GM12875 (cell line): ENCODE measurements at regions not wholly inside any gene's neighbourhood (a gene's known extent, or its start where the extent isn't known, plus 50 kb on each side); places are given as distances from the start of the nearest gene placed in this dataset.
A peak's percentile ranks its signal among the peaks of the same experiment; 100 is the strongest.

Experiments used
- H3K4me3 ChIP-seq: one replicate; pipeline ENCODE4 v1.5.1; 2011; ENCODE audit warnings: low read depth, low read length, control low read depth
- CTCF ChIP-seq: IDR thresholded peaks from 2 replicates; pipeline ENCODE4 v1.5.1; 2011; ENCODE audit warnings: low read depth, mild to moderate bottlenecking, control low read depth, inconsistent platforms, low read length, moderate library complexity, borderline replicate concordance; ENCODE audit not compliant: insufficient read depth

DNA sequence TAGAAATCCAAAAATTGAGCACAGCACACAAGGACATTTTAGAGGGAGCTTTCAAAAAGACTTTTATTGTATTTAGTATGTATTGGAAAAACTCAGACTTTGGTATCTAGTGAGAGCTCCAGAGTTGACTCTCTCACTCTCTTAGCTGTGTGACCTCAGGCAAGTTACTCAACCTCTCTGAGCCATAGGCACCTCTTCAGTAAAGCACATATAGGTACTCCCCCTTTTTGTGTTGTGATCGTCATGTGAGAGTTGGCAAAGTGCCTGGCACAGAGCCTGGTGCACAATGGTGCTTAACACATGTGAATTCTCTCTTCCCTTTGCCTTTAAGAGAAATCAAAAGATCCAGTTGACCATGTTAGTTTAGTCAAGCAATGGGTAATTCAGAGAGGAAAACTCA, 186.2 kb downstream of the TMEM38B start:
- no peak overlapping the region for H3K4me3 ChIP-seq
- no peak for TF ChIP-seq CTCF

DNA sequence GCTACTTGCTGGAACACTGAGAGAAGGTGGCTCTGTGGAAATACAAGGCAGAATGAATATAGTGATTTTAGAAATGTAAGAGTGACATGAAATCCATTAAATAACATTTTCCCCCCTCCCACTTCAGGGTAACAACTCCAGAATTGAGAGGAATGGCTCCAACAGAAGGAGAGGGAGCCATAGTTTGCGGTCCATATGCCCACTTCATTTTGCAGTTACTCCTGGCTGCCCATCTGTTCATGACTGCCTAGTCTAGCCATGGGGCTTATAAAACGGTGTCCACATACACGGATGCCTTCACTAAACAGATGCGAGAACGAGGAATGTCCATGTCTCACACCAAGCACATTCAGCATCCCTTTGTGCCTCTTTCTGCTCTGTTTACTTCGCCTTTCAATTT, 186.7 kb downstream of the TMEM38B start:
- no peak overlapping the region for H3K4me3 ChIP-seq
- no peak for TF ChIP-seq CTCF

- TF ChIP-seq CTCF: peak; percentile 87
- H3K4me3 ChIP-seq: no peak overlapping the region
Measured at GRCh38 chr9:105881654-105882349, 187.5 kb downstream of the TMEM38B start.

DNA sequence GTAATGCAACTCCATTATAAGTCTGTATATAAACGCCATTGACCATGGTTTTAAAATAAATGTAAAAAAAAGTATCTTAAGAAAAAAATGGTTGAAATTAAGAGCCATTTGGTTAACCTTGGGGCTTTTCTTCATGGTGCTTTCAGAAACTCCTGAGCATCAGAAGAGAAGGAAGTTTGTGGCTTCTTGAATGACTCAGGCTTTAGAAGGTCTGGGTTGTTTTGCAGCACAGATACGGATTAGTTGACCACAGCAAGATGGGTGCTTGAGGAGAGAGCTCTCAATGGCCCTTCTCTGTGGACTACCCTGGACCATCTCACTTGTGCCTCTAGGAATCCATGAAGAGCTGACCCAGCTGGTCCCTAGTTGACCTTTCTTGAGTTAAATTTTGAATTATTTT, 189.5 kb downstream of the TMEM38B start:
- TF ChIP-seq CTCF: no peak
- H3K4me3 ChIP-seq: no peak overlapping the region

- TF ChIP-seq CTCF: no peak
- no peak overlapping the region for H3K4me3 ChIP-seq
Measured at GRCh38 chr9:105884416-105884815, 190.1 kb downstream of the TMEM38B start.

GRCh38 chr9:105886136-105886535, 191.8 kb downstream of the TMEM38B start:
- no peak overlapping the region for H3K4me3 ChIP-seq
- TF ChIP-seq CTCF: no peak

GRCh38 chr9:105887679-105888078, 193.3 kb downstream of the TMEM38B start:
- no peak for TF ChIP-seq CTCF
- no peak overlapping the region for H3K4me3 ChIP-seq
